NK-92 treated with Interleukin-12 subunit alpha and Interleukin-12 subunit beta, amount 100 ng/mL, for 24 hours (cell line): ENCODE measurements at regions not wholly inside any gene's neighbourhood (a gene's known extent, or its start where the extent isn't known, plus 50 kb on each side); places are given as distances from the start of the nearest gene placed in this dataset.

ENCODE experiments used
- DNase-seq: peaks from one replicate; lab custom pipeline; 2025; lab: John Stamatoyannopoulos, UW

DNA sequence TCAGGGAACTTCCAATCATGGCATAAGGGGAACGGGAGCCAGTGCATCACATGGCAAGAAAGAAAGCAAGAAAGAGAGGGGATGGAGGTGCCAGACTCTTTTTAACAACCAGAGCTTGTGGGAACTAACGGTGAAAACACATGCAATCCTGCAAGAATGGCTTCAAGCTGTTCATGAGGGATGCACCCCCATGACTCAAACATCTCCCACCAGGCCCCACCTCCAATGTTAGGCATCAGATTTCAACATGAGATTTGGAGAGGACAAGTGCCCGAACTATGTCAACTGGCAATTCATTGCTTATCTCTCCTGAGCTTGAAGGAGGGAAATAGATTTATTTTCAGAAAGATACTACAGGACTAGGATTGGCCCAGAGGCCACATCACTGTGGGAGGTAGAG lies 270.0 kb downstream of the SLC4A3 start:
- no peak for DNase-seq

DNA sequence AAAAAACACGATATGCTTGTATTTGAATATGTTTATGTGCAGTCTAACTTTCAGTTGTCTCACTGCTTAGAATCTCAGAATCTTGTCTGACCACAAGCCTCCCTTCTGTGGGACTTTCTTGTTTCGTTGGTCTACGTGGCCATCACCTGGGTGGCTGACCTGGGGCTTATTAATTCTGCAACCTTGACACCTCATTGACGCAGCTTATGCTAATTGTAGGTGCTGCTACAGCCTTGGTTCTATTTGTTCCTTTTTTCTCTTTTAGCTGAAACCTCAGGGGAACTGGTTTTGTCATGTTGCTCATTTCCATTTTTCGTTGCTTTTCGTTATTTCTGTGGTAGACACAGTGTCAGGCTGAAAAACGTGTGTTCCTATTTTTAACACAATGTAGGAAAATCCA lies 273.7 kb downstream of the SLC4A3 start:
- DNase-seq, result no peak

DNA sequence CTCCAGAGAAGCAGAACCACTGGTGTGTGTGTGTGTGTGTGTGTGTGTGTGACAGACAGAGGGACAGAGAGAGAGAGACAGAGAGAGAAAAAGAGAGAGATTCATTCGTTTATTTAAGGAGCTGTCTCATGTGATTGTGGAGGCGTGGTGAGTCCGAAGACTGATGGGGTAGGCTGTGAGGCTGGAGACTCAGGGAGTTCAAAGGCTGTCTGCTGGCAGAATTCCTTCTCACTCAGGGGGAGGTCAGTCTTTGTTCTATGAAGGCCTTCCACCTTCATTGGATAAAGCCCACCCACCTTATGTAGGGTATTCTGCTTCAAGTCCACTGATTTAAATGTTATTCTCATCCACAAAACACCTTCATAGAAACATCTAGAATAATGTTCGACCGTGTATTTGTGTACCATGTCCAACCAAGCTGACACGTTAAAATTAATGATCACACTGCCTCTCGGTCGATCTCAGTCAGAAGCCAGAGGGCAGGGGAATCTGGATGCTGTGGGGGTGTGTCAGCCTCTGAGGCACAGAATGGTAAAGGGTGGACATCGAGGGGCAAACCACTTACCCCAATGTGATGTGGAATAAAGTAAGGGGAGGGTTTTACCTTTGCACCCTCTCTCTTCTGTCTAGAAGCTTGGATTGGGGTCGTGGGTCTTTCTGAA lies 275.6 kb downstream of the SLC4A3 start:
- DNase-seq, result no peak

DNA sequence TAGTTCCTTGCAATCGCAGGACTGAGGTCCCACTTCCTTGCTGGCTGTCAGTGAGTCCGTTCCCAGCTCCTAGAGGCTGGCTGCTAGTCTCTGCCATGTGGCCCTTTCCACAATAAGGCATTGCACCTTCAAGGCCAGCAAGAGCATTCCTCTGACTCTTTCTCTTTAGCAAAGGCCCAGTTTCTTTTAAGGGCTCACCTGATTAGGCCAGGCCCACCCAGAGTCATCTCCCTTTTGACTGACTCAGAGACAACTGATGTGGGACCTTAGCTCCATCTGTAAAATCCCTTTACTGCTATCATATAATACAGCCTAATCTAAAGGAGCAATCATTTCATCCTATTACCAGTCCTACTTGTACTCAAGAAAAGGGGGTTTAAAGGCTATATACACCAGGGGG lies 278.2 kb downstream of the SLC4A3 start:
- no peak for DNase-seq

DNA sequence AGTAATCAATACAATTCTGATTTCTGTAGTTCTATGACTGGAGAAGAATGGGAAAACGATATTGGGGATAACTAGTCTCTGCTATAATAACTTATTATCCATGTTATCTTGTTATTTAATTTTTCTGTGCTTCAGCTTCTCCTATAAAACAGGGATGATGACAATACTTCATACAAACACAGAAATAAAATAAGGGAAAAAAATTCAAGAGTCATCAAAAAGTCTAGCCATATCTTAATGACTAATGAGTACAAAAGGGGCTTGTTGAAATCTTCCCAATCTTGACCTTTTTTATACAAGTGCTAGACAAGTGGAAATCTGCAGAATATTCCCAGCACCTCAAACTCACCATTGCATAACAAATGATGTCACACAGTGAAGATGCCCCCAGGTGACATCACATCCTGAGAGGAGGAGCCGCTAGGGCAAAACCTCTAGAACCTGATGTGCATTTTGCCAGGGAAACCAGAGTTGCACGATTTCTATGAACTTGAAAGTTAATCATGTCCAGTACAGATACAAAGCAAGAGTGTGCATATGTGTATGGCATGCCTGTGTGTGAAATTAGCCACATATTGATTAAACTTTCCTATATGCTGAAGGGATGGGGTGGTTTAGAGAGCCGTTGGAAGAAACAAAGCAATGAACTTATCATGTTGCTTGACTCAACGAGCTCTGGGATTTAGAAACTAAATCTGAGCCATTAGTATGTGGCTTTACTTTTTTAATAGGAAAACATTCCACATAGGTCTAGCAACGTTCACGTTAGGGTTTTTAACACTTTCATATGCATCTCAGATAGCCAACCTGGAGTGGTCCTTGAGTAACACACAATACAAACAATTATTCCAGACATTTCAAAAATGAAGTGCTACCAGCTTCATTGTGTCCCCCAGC lies 278.9 kb downstream of the SLC4A3 start:
- DNase-seq, result no peak

DNA sequence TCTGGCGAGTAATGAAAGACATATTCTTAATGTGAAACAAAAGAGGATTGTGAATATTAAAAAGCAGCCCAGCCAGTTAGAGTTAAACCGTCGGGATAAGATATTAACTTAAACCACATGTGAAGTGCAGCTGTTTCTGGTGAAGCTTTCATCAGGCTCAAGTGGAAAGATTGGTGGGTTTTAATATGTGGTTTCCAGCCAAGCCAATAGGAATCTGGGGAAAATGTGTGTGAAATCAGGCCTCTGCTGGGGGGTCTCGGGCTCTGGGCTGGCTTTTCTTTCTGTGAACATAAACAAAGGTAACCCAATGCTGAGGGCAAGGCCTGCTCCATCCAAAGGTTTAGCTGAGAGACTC lies 279.6 kb downstream of the SLC4A3 start:
- DNase-seq, result no peak

DNA sequence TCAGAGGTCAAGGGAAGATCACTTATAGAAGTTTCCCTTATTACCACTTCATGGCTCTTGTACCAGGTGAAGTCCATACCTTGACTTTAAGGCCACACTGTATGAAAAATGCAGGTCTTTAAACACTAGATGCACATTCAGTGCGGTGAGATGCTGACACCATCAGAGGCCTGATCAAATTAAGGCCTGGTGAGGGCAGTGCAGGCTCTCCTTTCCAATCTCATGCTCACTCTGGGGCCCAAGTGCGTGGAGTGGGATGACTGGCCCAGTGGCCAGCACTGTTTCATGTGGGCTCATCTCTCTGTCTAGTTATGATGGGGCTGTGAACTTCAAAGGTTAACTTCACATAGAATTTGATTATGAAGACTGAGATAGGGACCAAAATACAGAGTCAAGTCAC lies 281.1 kb downstream of the SLC4A3 start:
- no peak for DNase-seq

DNA sequence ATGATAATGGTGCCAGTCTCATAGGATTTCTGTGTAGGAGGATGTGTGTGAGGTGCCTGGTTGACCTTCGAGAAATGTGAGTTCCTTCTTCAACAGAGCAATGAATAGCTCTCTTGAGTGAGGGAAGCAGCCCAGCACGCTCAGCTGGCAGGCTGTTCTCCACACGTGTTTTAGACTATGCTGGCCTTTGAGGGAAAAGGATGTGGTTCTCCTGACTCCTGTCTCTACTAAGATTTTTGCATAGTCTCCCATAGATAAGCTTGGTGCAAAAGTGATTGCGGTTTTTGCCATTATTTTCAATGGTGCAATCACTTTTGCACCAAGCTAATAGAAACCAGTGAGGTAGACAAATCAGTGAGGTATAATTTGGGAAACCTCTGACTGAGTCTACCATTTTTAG lies 284.1 kb downstream of the SLC4A3 start:
- no peak for DNase-seq

DNA sequence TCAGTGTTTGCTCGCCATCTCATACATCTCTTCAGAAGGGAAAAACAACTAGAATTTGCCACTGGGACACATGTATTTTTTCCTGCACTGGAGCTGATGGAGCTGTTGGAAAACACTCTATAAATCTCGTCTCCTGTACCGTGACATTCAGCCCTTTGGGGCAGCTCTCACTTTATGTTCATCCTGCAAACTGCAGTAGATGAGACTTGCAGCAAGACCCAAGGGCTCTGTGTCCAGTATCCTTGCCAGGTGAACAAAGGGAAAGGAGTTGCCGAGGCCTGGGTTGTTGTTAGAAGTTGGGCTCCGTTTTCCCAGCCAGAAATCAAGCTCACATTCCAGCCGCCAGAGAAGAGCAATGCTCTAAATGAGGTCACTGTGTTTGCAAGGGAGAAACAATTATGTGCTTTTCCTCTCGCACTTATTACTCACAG lies 285.1 kb downstream of the SLC4A3 start:
- no peak for DNase-seq

DNA sequence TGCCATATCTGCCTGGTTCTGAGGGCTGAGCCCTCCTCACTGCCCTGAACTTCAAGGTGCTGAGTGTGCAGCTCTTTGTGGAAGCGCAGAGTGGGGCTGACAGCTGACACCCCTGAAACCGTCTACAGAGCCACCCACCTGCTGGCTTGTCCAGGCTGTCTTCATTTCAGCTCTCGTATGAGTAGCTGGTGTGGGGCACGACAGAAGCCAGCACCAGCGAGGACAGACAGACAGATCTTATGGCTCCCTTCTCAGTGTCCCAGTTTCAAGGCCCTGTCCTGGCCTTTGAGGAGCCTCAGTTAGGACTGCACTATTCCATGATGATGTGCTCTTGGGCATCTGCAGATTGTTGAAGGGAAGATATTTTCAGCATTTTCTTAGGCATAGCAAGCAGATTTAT lies 287.1 kb downstream of the SLC4A3 start:
- DNase-seq, result no peak

DNA sequence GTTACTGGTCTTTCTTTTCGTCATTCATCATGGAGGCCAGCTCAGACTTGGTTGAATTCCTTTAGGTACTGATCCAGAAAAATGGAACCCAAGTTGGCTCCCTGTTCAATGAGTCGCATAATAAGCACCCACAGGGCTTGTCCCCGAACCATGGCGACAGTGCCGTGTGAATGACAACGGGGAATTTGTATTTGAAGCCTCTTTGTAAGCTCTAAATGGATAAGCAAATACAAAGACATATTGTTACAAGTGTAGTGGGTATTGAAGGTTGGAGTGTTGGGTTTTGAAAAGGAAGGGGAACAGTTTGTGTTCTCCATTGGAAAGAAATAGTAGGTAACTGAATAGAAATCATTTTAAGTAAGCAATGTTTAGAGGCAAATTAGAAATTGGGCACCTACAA lies 288.9 kb downstream of the SLC4A3 start:
- DNase-seq, result no peak

DNA sequence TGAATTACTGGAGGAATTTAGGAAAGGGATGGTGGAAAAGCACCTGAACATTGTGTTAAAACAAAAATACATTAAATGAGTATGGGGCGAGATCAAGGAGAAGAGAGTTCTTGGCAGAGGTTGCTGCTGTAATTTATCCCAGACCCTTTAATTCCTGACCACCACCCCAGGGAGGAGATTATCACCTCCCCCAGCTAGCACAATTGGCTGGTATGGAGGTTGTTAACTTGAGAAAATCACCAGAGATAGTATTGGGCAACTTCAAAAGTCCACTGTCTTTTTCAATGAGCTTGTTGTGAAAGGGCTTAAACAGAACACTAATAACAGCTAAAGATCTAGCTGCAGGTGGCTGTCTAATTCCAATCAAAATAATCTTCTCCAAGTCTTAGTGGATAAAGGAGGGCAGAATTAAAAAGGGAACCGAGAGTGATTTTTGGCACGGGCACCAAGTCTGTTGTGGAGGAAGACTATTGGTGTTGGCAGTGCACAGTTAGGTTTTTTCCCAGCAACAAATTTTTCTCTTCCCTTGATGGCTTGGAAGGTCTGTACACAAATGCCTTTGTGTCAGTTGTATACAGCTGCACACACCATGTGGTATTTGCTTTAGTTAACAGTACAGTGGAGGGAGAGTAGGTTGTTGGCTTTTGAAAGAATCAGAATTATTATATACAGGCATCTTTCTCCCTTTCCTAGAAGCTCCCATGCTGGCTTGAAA lies 289.5 kb downstream of the SLC4A3 start:
- DNase-seq, result no peak

DNA sequence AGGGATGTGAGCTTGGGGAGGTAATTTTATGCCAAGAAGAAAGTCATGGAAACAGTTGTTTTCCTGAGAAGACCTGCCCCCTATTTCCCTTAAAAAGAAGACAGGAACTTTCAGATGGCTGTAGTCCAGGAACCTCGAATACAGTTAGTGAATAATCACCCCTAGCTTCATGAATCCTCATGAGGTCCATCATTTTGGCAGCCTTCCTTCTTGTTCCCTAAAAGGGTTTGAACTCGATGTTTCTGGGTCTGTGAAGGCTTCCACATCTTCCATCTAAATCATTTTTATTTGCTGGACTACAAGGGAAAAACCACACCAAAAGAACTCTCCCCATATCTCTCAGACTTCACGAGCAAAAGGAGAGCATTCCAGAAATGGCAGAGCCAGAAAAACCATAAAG lies 290.8 kb downstream of the SLC4A3 start:
- DNase-seq, result no peak

DNA sequence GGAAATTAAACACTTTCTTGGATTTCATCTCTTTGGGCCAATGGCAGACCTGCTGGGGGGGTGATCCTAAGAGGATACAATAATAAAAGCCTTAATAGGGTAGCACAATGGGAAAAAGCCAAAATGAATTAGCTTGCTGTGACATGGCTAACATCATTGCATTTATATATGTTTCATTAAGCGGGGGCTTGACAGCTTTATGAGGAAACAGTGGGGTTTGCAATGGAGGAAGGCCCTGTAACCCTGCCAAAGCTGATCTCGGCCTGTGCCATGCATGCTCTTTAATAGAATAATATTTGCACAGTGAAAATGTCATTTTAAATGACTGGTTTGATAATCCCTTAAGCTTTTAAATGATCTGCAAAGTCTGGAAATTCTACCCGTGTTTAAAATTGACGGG lies 291.5 kb downstream of the SLC4A3 start:
- no peak for DNase-seq

DNA sequence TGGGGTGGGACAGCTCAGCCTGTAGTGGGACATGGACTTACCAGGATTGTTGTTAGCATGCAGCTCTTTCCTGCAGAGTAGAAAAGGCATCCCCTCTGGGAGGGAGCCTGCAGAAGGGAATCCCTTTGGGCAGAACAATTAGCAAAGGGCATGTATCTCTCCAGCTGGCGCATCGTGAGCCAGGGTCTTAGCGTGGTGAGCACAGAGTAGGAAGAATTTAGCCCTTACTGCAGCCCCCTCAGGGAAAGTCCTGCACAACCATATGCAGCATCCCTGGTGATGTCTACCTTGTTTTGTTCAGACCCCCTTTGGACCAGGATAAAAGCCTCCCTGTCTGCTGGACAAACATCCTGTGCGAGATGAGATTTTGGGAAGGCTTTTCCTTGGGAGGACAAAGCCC lies 292.1 kb downstream of the SLC4A3 start:
- no peak for DNase-seq

DNA sequence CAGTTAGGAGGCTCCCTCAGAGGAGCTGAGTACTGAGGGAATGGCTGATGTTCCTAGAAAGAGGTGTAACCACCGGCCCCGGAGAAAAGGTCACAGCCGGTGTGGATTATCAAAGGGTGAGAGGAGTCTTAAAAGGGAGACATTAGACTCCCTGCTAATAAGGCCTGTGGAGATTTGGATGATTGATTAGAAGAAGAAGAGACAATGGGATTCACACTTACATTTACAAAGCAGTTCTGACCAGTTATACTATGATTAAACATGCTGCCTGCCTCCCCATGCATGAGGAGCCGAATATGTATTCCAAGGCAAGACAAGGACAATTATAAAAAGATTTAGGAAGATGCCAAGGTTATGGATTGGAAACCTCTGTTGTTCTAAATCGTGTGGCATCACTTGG lies 302.4 kb downstream of the SLC4A3 start:
- DNase-seq, result no peak

DNA sequence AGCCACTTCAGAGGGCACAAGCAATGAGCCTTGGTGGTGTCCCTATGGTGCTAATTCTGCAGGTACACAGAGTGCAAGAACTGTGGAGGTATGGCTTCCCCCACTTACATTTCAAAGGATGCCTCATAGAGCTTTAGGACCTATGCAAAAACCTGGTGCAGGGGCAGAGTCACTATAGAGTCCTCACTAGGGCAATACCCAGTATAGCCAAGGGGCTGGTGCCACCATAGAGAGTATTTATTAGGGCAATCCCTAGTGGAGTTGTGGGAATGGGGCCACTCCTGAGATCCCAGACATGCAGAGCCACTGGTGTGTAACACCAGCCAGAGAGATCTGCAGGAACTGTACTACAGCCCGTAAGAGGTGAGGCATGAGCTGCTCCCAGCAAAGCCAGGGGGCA lies 312.2 kb downstream of the SLC4A3 start:
- no peak for DNase-seq

DNA sequence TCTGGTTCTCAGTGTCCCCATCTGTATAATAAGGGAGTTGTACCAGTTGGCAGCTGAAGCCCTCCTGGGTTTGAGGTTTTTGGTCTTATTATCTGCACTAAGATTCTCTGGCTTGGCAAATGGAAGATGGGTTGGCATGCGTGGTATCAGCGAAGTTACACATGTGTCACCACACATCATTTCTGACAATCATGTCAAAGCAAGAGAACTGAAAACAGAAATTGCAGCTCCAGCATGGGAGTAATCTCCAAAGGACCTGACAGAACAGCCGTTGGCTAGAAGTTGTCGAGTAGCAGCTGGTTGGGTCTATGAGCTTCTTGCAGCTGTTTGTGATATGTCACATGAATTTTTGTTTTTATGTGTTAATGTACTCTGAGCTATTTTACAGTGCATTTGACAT lies 317.4 kb downstream of the SLC4A3 start:
- DNase-seq, result no peak

DNA sequence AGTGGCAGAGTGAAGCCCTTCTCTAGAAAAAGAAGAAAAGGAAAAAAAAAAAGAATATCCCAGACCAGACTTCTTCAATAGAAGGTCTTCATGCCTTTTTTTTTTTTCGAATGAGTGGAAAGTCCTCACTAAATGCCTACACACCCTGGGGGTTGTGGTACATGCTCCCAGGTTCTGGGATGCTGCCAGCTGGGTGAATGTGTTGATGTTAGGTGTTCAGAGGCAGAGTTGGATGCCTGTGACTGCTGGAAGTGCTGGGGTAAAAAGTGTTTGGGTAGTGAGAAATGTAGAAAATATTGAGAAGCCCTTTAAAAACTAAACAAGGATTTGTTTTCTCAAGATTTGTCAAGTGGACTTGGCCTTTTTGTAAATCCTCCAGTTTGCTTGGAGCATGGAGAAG lies 318.6 kb downstream of the SLC4A3 start:
- DNase-seq, result no peak

DNA sequence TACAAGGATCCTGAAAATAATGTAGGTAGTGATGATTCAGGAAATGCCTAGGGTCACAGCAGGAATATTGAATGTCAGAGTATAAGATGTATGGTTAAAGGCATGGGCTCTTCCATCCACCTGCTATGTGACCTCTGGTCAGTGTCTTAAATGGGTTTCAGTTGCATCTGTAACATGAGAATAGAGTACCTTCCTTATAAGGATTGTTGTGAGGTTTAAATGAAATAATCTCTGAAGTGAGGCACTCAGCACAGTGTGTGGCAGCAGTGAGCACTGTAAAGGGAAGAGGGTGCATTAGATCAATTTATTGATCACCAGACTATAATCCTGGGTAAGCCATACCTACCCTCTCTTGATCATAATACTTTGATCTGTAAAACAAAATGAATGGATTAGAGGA lies 319.1 kb downstream of the SLC4A3 start:
- DNase-seq, result no peak

DNA sequence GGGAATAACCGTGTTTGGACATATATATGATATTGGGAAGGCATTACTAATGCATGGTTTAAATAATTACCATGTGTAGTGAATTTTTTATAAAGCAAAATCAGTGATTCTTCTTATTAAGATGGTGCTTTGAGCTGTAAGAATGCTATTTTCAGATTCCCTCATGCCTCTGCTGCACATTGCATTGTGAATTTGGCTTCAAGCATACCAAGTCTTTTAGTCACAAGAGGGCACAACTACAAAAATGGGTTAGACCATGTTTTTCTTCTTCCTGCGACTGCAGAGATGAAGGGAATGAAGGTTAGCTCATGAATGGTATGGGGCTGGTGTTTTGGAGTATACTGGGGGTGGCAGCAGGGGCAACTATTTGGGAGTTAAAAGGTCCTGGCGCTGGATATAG lies 320.1 kb downstream of the SLC4A3 start:
- no peak for DNase-seq

DNA sequence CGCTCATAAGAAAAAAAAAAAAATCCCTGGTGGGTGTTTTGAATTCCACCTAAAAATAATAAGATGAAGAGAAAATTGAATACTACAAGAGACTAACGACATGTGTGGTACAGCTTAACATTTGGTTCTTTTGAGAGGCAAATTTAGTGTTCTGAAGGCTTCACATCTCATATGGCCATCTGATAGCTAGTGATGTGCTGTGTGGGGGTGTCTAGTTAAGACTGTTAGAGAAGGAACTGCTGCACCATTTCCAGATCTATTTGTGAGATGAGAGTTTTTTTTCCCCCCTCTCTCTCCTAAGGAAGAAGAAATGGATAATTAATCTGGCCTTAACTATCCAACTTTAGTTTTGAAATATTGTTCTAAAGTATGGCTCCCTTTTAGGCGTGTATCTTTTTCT lies 321.6 kb downstream of the SLC4A3 start:
- no peak for DNase-seq

DNA sequence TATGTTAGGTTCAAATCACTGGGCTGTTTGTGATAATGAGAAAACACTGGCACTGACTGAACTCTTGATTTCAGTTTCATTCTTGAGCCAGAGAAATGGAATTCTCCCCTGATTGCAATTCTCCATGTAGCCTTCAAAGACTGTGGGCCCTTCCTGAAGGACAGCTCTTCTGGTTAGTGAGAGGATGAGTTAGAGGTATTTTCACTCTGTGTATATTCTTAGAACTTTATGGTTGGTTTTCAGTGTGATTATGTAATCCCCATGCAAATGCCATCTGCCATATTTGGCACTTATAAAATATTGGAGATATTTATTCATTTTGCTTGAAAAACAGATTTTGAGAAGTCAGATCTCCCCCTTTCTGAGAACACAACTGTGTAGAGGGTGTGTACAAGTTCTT lies 323.7 kb downstream of the SLC4A3 start:
- no peak for DNase-seq
